ENCODE measurements at regions not wholly inside any gene's neighbourhood (a gene's known extent, or its start where the extent isn't known, plus 50 kb on each side); places are given as distances from the start of the nearest gene placed in this dataset.

DNA sequence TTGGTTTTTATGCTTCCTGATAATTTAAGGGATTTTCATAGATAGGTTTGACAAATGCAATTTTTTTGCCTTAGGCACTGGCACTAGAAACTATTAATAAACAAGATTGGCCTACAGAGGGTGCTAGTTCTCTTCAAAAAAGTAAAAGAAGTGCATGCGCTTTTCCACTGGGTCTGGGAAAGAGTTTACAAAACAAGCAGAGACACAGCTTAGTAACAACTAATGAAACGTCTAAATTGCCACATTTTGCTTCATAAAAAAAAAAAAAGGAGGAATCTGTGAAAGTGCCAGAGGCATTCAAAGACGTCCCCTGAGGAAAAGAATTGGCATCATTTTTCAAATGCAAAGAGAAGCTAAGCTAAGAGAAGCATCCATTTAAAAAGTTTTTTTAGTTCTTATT is 58.3 kb upstream of the EEA1 start:
- in situ Hi-C loops (cut with HindIII; ENCODE audit: low pct_unique_long_range_greater_than_20kb, low sequenced_read_pairs) = no loop called here
- DNase-seq (ENCODE audit: low read depth, low spot score) = peak; percentile 89

DNA sequence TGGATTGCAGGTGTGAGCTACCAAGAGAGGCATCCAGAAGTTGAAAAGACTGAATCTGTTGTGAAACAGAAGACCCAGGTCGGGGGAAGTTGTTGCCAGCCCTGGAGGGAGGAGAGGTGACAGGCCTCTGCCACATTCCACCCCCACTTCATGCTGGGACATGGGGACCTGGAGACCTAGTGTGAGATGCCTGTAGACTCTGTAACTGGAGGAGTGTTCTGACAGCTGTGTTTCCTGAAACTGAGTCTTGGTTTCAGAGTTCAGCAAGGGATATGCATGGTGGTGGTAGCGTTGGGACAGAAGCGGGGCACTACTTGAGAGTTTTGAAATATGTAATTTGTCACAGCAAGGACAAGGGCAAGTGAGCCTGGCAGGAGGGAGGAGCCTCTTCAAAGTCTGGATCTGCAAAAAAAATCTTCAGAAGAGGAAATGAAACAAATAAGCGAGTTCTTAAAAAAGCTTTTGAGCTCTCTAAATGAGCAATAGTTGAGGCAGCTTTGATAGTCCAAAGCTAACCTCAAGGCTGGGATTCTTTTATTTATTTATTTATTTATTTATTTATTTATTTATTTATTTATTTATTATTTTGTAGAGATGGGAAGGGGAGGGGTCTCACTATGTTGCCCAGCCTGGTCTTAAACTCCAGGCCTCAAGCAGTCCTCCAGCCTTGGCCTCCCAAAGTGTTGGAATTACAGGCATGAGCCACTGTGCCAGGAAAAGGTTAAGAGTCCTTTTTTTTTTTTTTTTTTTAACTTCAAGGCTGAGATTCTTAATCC is 58.9 kb upstream of the EEA1 start:
- in situ Hi-C loops (cut with HindIII; ENCODE audit: low pct_unique_long_range_greater_than_20kb, low sequenced_read_pairs) = no loop called here
- no peak for DNase-seq (ENCODE audit: low read depth, low spot score)

DNA sequence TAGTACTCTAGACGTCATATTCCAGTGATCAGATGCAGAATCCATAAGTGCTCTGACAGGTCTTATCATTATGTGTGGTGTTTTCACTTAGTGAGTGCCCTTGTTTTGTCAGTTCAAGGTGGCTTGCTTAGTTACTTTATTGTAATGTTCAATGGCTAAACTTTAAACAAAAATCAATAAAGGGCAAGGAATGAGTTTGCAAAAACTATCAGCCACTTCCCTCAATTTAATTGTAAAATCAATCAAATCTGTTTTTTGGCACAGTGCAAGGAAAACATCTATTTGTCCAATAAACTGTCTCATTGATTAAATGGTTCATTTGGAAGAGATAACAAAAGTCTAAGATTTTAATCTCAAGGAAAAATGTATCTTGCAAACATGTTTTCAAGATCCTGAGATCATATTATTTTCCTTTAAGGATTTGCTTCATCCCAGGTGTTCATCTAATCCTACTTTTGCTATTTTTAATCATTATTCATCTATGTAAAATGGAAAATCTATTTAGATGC is 59.6 kb upstream of the EEA1 start:
- no peak for DNase-seq (ENCODE audit: low read depth, low spot score)
- in situ Hi-C loops (cut with HindIII; ENCODE audit: low pct_unique_long_range_greater_than_20kb, low sequenced_read_pairs) = no loop called here

DNA sequence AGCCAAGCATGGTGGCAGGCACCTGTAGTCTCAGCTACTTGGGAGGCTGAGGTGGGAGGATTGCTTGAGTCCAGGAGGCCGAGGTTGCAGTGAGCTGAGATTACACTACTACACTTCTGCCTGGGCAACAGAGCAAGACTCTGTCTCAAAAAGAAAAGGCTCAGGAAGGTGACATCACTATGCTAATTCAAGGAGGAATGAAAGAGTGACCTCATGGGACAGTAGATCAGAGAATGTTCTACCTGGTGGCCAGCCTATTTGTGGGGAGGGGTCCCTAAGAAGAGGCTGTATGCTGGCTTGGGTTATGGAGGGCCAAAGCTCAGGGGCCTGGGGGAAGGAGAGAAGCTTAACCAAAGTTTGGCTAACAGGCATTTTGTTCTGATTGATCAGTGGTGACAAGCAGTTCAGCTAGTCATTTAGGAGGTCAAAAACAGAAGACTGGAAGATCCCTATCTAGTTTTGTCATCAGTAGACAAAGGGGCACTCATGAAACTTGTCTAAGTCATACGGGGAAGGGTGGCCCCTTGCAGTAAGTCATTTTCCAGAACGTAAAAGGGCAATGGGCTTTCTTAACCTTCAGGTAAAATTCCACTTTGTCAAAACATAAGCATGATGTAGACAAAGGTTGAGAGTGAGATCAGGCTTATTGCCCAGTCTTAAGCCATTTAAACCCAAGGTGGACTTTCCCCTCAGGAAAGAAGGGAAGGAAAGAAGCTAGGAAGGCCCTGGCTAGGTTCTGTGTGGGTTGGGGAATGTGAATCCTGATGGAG is 60.8 kb upstream of the EEA1 start:
- no peak for DNase-seq (ENCODE audit: low read depth, low spot score)
- in situ Hi-C loops (cut with HindIII; ENCODE audit: low pct_unique_long_range_greater_than_20kb, low sequenced_read_pairs) = no loop called here

DNA sequence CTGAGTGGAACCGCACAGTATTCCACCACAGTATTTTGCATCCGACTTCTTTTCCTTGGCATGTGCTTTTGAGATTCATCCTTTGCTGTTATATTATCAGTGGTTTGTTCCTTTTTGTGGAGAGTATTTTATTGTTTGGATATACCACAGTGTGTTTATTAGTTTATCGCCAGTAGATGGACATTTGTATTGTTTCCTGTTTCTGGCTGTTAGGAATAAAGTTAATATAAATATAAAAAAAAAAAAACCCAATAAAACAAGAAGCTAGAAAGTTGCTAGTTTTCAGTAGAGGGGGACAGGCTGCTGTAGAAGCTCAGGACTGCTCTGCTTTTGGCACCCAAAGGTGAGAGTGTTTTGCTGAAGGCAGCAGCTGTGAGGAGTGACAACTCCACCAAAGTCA is 62.0 kb upstream of the EEA1 start:
- in situ Hi-C loops (cut with HindIII; ENCODE audit: low pct_unique_long_range_greater_than_20kb, low sequenced_read_pairs) = no loop called here
- no peak for DNase-seq (ENCODE audit: low read depth, low spot score)

DNA sequence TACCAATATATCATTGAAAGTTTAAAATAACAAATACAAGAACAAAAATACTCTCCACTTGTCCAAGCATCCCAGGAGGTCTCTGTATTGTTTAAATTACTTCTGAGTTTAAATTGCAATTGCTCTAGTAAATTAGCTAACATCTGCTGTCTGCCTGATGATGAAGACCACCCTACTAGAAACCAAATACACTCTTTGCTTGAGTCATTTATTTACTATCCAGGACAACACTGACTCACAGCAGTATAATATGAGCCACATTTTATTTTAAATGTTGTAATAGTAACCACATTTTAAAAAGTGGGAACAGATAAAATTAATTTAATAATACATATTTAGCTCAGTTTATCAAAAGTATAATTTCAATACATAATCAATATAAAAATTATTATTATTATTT is 62.9 kb upstream of the EEA1 start:
- DNase-seq (ENCODE audit: low read depth, low spot score) = no peak
- in situ Hi-C loops (cut with HindIII; ENCODE audit: low pct_unique_long_range_greater_than_20kb, low sequenced_read_pairs) = no loop called here

DNA sequence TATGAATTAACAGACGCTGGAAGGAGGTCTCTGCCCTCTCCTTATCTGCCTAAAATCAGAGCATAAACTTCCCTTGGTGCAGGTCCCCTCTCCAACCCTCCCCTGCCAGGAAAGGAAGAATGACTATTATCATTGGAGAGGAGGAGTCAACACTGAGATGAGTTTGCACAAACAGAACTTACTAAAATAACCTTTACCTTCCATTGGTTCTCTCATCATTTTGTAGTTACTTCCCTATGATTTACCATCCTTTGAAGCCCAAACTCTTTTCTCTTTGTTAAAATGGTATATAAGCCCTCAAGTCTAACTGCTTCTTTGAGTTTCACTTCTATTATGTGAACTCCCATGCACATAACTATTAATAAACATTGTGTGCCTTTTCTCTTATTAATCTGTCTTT is 64.2 kb upstream of the EEA1 start:
- no peak for DNase-seq (ENCODE audit: low read depth, low spot score)
- in situ Hi-C loops (cut with HindIII; ENCODE audit: low pct_unique_long_range_greater_than_20kb, low sequenced_read_pairs) = no loop called here

DNA sequence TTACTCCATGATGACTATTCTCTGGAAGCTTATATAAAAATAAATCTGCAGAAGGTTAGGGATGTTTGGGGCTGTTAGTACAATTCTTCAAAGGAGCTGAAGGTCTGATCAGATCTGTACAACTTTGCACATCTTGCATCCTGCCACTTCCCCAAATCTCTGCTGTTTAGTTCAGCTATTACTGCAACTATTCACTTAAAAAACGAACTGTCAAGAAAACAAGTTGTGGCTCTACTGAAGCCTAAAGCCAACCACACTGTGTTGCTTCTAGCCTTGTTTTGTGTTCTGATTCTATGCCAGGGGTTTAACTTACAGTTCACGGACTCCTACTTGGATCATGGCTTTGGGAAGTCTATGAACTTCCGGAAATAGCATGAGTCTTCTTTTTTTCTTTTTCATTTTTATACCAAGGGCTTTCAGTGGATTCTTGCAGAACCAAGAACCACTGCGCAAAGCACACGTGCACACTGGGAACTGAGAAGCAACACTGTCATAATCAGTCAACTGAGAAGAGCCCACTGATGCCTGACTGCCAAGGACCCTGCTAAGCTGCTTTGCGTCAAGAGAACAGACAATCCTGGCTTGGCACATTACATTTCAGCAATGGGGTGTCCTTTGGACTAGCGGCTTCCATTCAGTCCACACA is 66.3 kb upstream of the EEA1 start:
- DNase-seq (ENCODE audit: low read depth, low spot score) = no peak
- in situ Hi-C loops (cut with HindIII; ENCODE audit: low pct_unique_long_range_greater_than_20kb, low sequenced_read_pairs) = no loop called here

DNA sequence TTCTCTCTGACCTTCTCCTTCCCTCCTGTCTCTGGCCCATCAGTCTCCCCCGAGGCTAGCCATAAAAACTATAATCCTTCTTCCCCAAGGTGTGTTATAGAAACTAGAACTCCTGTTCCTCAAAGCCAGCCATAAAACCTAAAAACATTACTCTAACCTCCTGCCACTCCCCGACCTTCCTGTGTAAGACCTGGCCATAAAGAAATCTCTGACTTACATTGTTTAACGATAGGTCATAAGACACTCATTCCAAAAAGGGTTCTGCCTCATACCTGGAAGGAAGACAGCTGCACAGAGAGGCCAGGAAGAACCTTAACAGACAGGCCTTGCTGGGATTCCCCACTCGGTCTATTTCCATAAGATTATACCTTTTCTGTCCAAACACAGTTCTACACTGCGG is 70.9 kb upstream of the EEA1 start:
- no peak for DNase-seq (ENCODE audit: low read depth, low spot score)
- in situ Hi-C loops (cut with HindIII; ENCODE audit: low pct_unique_long_range_greater_than_20kb, low sequenced_read_pairs) = no loop called here

DNA sequence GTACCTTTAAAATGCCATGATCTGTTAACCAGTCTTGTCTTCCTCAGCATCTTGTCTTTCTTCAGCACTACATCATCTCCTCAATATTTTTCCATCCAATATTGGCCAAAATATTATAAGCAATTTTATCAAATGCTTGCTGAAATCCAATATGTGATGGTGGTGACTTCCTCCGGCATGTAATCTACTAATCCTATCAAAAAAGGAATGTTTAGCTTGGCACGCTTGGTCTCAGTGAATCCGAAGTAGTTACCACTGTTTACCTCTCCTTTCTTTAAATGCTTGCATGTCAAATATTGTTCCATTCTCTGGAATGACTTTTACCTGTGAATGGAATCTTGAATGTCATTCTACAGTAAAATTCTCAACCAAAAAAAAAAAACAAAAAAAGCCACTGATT is 72.3 kb upstream of the EEA1 start:
- DNase-seq (ENCODE audit: low read depth, low spot score) = no peak
- in situ Hi-C loops (cut with HindIII; ENCODE audit: low pct_unique_long_range_greater_than_20kb, low sequenced_read_pairs) = no loop called here

DNA sequence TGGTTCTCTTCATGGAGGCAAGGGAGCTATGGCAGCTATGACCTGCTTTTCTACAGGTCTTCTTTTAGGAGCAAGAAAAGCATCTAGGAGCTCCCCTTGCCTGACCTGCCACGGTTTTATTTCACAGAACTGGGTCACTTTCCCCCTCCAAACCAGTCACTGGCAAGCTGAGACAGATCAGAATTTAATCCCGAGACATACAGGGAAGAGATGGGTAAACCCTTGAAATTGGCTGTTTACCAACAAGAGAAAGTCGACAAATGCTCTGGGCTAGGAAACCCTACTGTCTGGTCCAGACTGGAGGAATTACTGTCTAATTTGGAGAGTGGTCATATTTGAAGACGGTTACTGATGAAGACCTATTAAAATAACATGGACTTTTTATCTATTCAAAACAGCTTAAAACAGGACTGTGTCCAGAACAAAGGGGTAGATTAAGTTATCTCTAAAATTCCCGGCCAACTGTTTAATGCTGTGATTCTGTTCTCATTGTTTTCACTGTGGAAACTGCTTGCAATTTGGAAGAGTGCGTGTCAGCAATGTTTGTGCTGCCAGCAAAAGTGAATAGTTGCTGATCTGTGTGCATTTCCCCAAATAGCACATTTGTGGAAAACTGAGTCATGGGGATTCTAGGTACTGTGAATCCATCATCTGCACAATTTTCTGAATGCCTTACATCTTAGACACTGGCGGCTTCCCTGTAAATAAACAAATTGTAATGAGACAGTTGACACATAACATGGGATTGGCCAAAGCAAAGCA is 73.4 kb upstream of the EEA1 start:
- DNase-seq (ENCODE audit: low read depth, low spot score) = no peak
- in situ Hi-C loops (cut with HindIII; ENCODE audit: low pct_unique_long_range_greater_than_20kb, low sequenced_read_pairs) = no loop called here

DNA sequence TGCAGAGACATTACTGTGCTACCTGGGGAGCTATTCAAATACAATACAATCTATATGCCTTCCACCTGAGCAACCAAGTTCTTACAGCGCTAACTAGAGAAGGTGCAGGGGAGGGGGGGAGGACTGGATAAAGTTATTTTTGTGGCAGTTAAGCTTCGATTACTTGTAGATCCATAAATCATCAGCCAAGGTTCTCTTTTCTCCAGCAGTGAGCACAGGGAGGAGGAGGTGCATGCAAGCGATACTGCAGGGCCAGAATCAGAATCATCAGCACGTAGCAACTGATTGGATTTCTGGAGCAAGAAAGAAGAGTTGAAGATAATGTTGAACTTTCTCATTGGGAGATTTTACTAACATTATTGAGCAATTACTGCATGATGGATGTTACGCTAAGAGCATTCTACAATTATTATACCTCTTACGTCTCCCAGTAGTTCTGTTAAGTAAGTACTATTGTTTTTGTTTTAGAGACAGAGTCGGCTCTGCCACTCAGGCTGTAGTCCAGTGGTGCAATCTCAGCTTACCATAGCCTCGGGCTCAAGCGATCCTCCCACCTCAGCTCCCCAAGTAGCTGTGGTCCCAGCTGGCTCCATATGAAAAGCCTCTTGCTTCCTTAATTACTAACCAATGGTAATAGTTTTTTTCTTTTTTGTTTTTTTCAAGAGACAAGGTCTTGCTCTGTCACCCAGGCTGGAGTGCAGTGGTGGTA is 74.6 kb upstream of the EEA1 start:
- DNase-seq (ENCODE audit: low read depth, low spot score) = no peak

DNA sequence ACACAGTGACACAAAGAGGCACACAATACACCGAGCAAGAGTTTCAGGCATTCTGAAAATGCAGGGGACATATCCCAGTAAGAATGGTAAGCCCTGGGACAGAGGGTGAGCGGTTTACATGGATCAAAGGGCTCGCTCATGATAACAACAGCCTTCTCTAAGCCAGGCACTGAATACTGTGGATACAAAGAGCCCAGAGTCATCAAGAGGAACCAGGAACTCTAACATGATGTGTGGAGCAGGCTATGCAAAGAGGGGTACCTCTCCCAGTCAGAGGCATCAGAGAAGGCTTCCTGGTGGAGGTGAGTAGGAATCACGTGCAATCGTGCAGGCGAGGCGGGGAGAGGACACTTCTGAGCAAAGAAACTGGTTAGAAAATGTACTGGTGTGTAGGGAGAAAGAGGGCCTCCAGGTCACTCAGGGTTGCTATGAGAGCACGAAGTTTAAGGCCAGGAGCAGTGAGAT is 76.9 kb upstream of the EEA1 start:
- DNase-seq (ENCODE audit: low read depth, low spot score) = no peak
- in situ Hi-C loops (cut with HindIII; ENCODE audit: low pct_unique_long_range_greater_than_20kb, low sequenced_read_pairs) = no loop called here

More for the DNA sequence above, 74.6 kb upstream of the EEA1 start:
- in situ Hi-C loops (cut with HindIII; ENCODE audit: low pct_unique_long_range_greater_than_20kb, low sequenced_read_pairs) = no loop called here

DNA sequence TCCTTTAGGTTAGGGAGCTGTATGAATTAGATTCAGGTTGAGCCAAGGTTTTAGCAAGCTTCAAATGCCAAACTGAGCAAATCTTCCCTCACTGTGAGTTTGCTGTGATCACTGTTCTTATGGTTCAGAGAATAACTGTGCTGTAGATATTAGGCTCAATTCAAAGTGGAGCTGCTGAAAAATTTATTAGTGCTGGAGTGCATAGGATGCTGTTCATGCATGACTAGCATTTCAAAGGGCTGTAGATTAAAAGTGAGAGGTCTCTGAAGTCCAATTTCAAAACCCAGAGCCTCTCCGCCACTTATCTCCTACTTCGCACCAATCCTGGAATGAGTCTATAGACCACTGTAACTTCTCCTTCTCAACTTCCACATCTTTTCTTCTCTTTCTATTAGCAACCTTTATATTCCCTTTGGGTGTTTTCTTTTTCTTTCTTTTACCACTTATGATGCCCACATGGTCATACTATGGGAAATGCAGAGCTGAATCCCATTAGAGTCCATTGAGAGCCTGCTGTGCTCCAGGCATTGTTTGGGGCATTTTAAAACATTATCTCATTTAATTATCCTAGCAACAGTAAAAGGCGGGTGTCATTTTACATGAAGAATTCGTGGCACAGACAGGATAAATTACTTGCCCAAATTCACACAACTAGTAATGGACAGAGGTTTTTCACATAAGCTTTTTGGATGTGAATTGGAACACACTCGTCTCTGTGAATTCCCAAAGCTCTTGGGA is 77.5 kb upstream of the EEA1 start:
- in situ Hi-C loops (cut with HindIII; ENCODE audit: low pct_unique_long_range_greater_than_20kb, low sequenced_read_pairs) = no loop called here
- no peak for DNase-seq (ENCODE audit: low read depth, low spot score)

DNA sequence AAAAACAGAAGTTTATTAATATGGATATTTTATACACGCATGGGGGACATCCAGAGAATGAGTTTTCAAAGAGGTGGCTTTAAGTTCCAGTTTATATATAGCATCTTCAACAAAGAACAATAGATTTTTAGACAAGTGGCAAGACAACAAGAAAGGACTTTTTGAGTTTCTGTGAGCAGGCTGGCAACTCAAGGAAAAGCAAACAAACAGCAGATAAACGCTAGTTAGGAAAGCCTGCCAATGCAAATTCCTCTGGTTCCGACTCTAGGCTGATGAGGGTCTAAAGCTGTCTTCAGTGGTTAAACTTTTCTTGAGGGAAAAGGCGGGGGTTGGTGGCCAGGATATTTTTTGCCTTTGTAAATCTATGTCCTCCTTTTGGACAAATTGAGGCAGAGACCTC is 78.4 kb upstream of the EEA1 start:
- DNase-seq (ENCODE audit: low read depth, low spot score) = no peak
- in situ Hi-C loops (cut with HindIII; ENCODE audit: low pct_unique_long_range_greater_than_20kb, low sequenced_read_pairs) = no loop called here

DNA sequence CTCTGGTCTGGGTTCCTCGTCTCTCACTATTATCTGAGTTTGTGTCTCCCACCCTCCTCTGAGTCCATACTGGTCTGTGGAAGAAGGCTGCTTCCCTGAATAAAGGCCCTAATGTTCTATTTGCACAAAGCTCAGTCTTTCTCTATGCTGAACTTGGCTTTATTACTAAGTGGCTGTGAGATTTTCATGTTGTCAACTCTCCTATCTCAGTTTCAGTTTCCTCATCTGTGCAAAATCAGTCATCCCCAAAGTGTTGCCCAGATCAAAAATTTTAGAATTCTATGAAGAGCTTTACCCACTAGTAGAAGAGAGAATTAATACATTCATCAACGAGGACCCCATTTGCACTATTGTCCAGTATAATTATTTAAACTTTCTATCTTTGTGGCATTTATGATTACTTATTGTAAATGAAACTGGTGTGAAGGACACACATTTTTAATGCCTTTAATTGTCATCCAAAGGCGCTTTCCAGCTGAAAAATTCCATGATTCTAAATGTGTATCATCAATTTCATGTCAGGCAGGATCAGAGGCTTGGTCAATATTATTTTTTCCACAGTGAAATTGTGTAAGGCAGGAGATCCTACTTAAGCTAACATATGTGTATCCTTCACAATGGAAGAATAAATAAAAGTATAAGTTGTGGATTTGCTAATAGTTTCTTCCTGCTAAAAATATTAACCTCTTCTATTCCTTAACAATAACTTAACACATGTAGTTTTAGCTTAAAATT is 79.1 kb upstream of the EEA1 start:
- peak; percentile 53 for DNase-seq (ENCODE audit: low read depth, low spot score)
- in situ Hi-C loops (cut with HindIII; ENCODE audit: low pct_unique_long_range_greater_than_20kb, low sequenced_read_pairs) = no loop called here

Data from SK-MEL-5 (cell line).